Mesenchymal stem cell (in vitro differentiated cells and primary cell): ENCODE measurements at regions not wholly inside any gene's neighbourhood (a gene's known extent, or its start where the extent isn't known, plus 50 kb on each side); places are given as distances from the start of the nearest gene placed in this dataset.

Experiments
- DNase-seq: peaks from one replicate; pipeline ENCODE4 v3.0.0-alpha.2; 2013
- H2AFZ ChIP-seq: one replicate; pipeline ENCODE4 v1.6.1; 2013; ENCODE audit warnings: low read depth, mild to moderate bottlenecking, control low read depth, inconsistent platforms, low read length, moderate library complexity
- H2AK5ac ChIP-seq: 2 replicates; pipeline ENCODE4 v1.6.1; 2013; ENCODE audit warnings: low read length, moderate library complexity, mild to moderate bottlenecking, inconsistent platforms; ENCODE audit not compliant: severe bottlenecking
- H2BK120ac ChIP-seq: one replicate; pipeline ENCODE4 v1.6.1; 2013; ENCODE audit warnings: low read depth, mild to moderate bottlenecking, inconsistent platforms, low read length, moderate library complexity
- H2BK12ac ChIP-seq, 2 experiments: one replicate each; pipeline ENCODE4 v1.6.1; 2013; ENCODE audit warnings: inconsistent platforms in 2 of 2, low read length in 2 of 2, mild to moderate bottlenecking in 2 of 2, moderate library complexity in 2 of 2, control low read depth in 1 of 2
- H2BK15ac ChIP-seq: one replicate; pipeline ENCODE4 v1.6.1; 2013; ENCODE audit warnings: mild to moderate bottlenecking, low read depth, inconsistent platforms; ENCODE audit not compliant: poor library complexity, severe bottlenecking
- H2BK5ac ChIP-seq: 2 replicates; pipeline ENCODE4 v1.6.1; 2013; ENCODE audit warnings: low read depth, mild to moderate bottlenecking, low read length, control low read depth, inconsistent platforms; ENCODE audit not compliant: poor library complexity, severe bottlenecking
- H3K14ac ChIP-seq, 2 experiments: one replicate each; pipeline ENCODE4 v1.6.1; 2013; ENCODE audit warnings: inconsistent platforms in 2 of 2, low read length in 2 of 2, control low read depth in 1 of 2, mild to moderate bottlenecking in 1 of 2, moderate library complexity in 1 of 2
- H3K18ac ChIP-seq, 2 experiments: one replicate each; pipeline ENCODE4 v1.6.1; 2013; ENCODE audit warnings: inconsistent platforms in 2 of 2, low read length in 2 of 2, control low read depth in 1 of 2, low read depth in 1 of 2, mild to moderate bottlenecking in 1 of 2
- H3K23ac ChIP-seq, 2 experiments: one replicate each; pipeline ENCODE4 v1.6.1; 2013; ENCODE audit warnings: inconsistent platforms in 2 of 2, low read length in 2 of 2, mild to moderate bottlenecking in 2 of 2, moderate library complexity in 2 of 2, control low read depth in 1 of 2
- H3K27ac ChIP-seq: 2 replicates; pipeline ENCODE4 v1.5.1; 2013; ENCODE audit warnings: mild to moderate bottlenecking, moderate library complexity, low read length, control low read depth, inconsistent platforms; ENCODE audit not compliant: poor library complexity, severe bottlenecking
- H3K27me3 ChIP-seq, 2 experiments: 2 replicates each; pipeline versions ENCODE4 v1.6.1 to v1.7.0; 2013; ENCODE audit warnings: low read length in 2 of 2, mild to moderate bottlenecking in 2 of 2, moderate library complexity in 2 of 2, control low read depth in 1 of 2, inconsistent platforms in 1 of 2; ENCODE audit not compliant: control insufficient read depth in 1 of 2, insufficient read depth in 1 of 2
- H3K36me3 ChIP-seq, 2 experiments: 2 replicates each; pipeline versions ENCODE4 v1.6.1 to v1.7.0; 2013; ENCODE audit warnings: low read length in 2 of 2, control low read depth in 1 of 2, inconsistent platforms in 1 of 2, low read depth in 1 of 2, mild to moderate bottlenecking in 1 of 2; ENCODE audit not compliant: insufficient read depth in 2 of 2, control insufficient read depth in 1 of 2
- H3K4ac ChIP-seq, 2 experiments: one replicate each; pipeline ENCODE4 v1.6.1; 2013; ENCODE audit warnings: inconsistent platforms in 2 of 2, low read length in 2 of 2, mild to moderate bottlenecking in 2 of 2, moderate library complexity in 2 of 2, control low read depth in 1 of 2, low read depth in 1 of 2
- H3K4me1 ChIP-seq: 2 replicates; pipeline ENCODE4 v1.6.1; 2013; ENCODE audit warnings: low read depth, low read length, control low read depth; ENCODE audit not compliant: control insufficient read depth, insufficient read depth
- H3K4me2 ChIP-seq: 2 replicates; pipeline ENCODE4 v1.6.1; 2013; ENCODE audit warnings: low read length, mild to moderate bottlenecking, inconsistent platforms; ENCODE audit not compliant: poor library complexity, severe bottlenecking
- H3K4me3 ChIP-seq, 2 experiments: 2 replicates each; pipeline versions ENCODE4 v1.5.1 to v1.7.0; 2013; ENCODE audit warnings: low read length in 2 of 2, mild to moderate bottlenecking in 2 of 2, control low read depth in 1 of 2, low read depth in 1 of 2; ENCODE audit not compliant: insufficient read depth in 1 of 2
- H3K79me1 ChIP-seq: replicated peaks from 2 replicates; pipeline ENCODE4 v1.6.1; 2013; ENCODE audit warnings: mild to moderate bottlenecking, control low read depth, low read length, inconsistent platforms; ENCODE audit not compliant: poor library complexity, severe bottlenecking
- H3K9ac ChIP-seq: 2 replicates; pipeline ENCODE4 v1.7.0; 2013; ENCODE audit warnings: mild to moderate bottlenecking, low read length, moderate library complexity
- H3K9me3 ChIP-seq: 2 replicates; pipeline ENCODE4 v1.7.0; 2013; ENCODE audit warnings: mild to moderate bottlenecking, low read length; ENCODE audit not compliant: control insufficient read depth
- H4K8ac ChIP-seq: one replicate; pipeline ENCODE4 v1.6.1; 2013; ENCODE audit warnings: inconsistent platforms, mild to moderate bottlenecking, low read length, moderate library complexity
- H4K91ac ChIP-seq: one replicate; pipeline ENCODE4 v1.6.1; 2013; ENCODE audit warnings: mild to moderate bottlenecking, low read length, inconsistent platforms
- WGBS: methylation state at CpG from one replicate; pipeline ENCODE4 v1.1.7; 2013; ENCODE audit warnings: mixed read lengths; 5-methylcytosine and 5-hydroxymethylcytosine counted together

DNA sequence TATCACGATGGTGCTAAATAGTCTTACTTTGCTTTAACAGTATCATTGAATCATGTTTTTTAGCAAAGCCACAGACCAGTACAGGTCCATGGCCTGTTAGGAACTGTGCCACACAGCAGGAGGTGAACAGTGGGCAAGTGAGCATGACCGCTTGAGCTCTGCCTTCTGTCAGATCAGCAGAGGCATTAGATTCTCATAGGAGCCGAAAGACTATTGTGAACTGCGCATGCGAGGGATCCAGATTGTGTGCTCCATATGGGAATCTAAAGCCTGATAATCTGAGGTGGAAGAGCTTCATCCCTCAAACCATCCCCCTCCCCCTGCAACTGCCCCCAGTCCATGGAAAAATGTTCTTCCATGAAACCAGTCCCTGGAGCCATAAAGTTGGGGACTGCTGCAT, 102.3 kb upstream of the OSR1 start:
- no peak overlapping the region for H3K18ac ChIP-seq
- H3K23ac ChIP-seq = no peak overlapping the region
- DNase-seq = no peak
- no peak overlapping the region for H3K4ac ChIP-seq
- no peak overlapping the region for H3K4me2 ChIP-seq
- no peaks in the 10 kb centered on the region for H3K36me3 ChIP-seq
- H3K79me1 ChIP-seq = no peaks in the 10 kb centered on the region
- no peak overlapping the region for H3K9ac ChIP-seq
- no peak overlapping the region for H3K14ac ChIP-seq
- H2BK12ac ChIP-seq = no peak overlapping the region
- H3K4me3 ChIP-seq = no peak overlapping the region
- H2AK5ac ChIP-seq = no peak overlapping the region
- no peak overlapping the region for H3K27ac ChIP-seq
- 97% methylated on average over 5 of the region's 5 CpGs for WGBS
- H3K4me1 ChIP-seq = no peaks in the 10 kb centered on the region
- no peak overlapping the region for H4K8ac ChIP-seq
- no peak overlapping the region for H2BK15ac ChIP-seq
- H2AFZ ChIP-seq = no peak overlapping the region
- H3K9me3 ChIP-seq = peaks cover 5% of the 10 kb centered on the region
- no peak overlapping the region for H2BK120ac ChIP-seq
- no peak overlapping the region for H4K91ac ChIP-seq
- no peaks in the 10 kb centered on the region for H3K27me3 ChIP-seq
- no peak overlapping the region for H2BK5ac ChIP-seq

- Histone ChIP-seq H2BK12ac (no peak overlapping the region), H2BK120ac (no peak overlapping the region), H2BK15ac (no peak overlapping the region), H3K4me3 (no peak overlapping the region), H4K8ac (no peak overlapping the region), H3K36me3 (no peaks in the 10 kb centered on the region), H3K14ac (peak overlapping the region in 1 of 2 experiments; percentile 74), H3K4ac (no peak overlapping the region), H3K27ac (no peak overlapping the region), H3K9me3 (peaks cover 15% of the 10 kb centered on the region), H3K18ac (no peak overlapping the region), H3K23ac (no peak overlapping the region), H2BK5ac (no peak overlapping the region), H3K9ac (no peak overlapping the region), H3K27me3 (no peaks in the 10 kb centered on the region), H2AK5ac (no peak overlapping the region), H4K91ac (no peak overlapping the region), H2AFZ (no peak overlapping the region), H3K79me1 (no peaks in the 10 kb centered on the region), H3K4me2 (no peak overlapping the region), H3K4me1 (no peaks in the 10 kb centered on the region)
- 100% methylated on average over 1 of the region's 1 CpG for WGBS
- no peak for DNase-seq
These were observed 100.1 kb upstream of the OSR1 start for GRCh38 chr2:19458427-19459003.

DNA sequence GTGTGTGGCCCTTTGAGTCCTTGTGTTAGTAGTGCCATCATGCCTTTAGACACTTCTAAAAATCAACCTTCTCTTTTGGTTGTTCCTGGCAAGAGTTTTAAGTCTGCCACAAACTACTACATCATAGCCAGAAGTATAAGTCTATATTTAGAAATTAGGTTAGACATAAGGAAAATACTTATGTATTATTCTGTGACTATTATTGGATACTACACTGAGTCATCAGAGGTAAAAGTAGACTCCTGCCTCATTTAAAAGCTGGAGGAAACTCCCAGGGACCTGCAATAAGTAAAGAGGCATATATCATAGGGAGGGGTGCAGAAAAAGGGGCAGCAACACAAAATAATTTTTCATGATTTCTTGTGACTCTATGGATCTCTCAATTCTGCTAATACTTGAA, 99.4 kb upstream of the OSR1 start:
- Histone ChIP-seq H2AFZ (no peak overlapping the region), H3K4me2 (no peak overlapping the region), H3K9me3 (peaks cover 19% of the 10 kb centered on the region), H3K27me3 (no peaks in the 10 kb centered on the region), H3K4ac (no peak overlapping the region), H3K36me3 (no peaks in the 10 kb centered on the region), H3K4me1 (no peaks in the 10 kb centered on the region), H2BK120ac (no peak overlapping the region), H2AK5ac (no peak overlapping the region), H3K4me3 (no peak overlapping the region), H4K8ac (no peak overlapping the region), H2BK12ac (no peak overlapping the region), H3K9ac (no peak overlapping the region), H2BK15ac (no peak overlapping the region), H3K79me1 (no peaks in the 10 kb centered on the region), H2BK5ac (no peak overlapping the region), H4K91ac (no peak overlapping the region), H3K23ac (no peak overlapping the region), H3K18ac (no peak overlapping the region), H3K14ac (no peak overlapping the region), H3K27ac (no peak overlapping the region)
- DNase-seq = no peak

DNA sequence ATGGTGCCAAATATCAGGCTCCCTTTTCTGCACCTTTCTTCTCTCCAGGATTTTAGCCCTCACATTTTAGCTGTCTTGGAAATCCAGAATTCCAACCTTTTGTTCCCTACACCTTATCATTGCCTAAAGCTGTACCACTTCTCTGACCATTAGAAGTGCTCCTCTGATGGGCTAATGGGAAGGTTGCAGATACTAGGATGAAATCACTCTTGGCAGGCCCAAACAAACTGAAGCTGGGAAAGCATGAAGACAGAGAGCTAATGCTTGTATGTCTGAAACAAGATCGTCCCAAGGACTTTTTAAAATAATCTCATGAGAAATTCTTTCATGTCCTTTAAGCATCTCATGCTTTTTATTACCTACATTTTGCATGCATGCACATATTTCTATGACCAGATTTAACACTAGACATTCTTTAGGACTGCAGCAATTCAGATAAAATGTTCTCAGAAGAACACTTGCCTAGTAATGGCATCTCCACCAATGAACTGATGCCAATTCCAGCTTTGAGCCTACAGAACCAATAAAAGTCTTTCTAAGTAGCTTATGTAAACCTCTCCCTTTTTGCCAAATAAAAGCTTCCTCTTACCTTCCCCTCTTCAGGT, 98.4 kb upstream of the OSR1 start:
- Histone ChIP-seq H3K36me3 (no peaks in the 10 kb centered on the region), H3K23ac (no peak overlapping the region), H3K27ac (no peak overlapping the region), H3K4me2 (no peak overlapping the region), H2AK5ac (no peak overlapping the region), H4K8ac (no peak overlapping the region), H3K4ac (no peak overlapping the region), H2BK15ac (no peak overlapping the region), H3K27me3 (no peaks in the 10 kb centered on the region), H3K9ac (no peak overlapping the region), H2BK120ac (no peak overlapping the region), H3K9me3 (peaks cover 19% of the 10 kb centered on the region), H4K91ac (no peak overlapping the region), H2BK12ac (no peak overlapping the region), H2AFZ (no peak overlapping the region), H3K18ac (no peak overlapping the region), H3K4me3 (no peak overlapping the region), H3K79me1 (no peaks in the 10 kb centered on the region), H2BK5ac (no peak overlapping the region), H3K14ac (no peak overlapping the region), H3K4me1 (no peaks in the 10 kb centered on the region)
- no peak for DNase-seq
- 88% methylated on average over 1 of the region's 1 CpG for WGBS
